ENCODE measurements at regions not wholly inside any gene's neighbourhood (a gene's known extent, or its start where the extent isn't known, plus 50 kb on each side); places are given as distances from the start of the nearest gene placed in this dataset.
A peak's percentile ranks its signal among the peaks of the same experiment; 100 is the strongest.

DNA sequence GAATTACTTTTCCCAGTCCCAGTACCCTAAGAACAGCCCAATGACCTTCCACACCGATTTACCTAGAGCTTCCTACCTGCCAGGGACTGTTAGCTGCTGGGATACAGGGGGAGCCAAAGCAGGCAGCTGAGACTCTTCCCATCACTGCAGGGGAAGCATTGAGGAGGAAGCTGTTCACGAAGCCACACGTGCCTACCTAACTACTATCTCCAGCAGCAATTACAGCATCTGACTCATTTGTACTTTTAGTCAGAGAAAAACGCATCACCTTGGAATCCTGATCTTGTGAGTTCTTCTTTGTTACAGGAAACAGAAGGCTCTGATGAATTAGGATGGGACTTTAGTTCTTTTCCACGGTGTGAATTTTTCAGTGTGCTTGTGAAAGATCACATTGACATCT, 113.7 kb upstream of the DHX40 start:
- DNase-seq (ENCODE audit: low spot score) = peak; percentile 63
- no peak for FAIRE-seq

DNA sequence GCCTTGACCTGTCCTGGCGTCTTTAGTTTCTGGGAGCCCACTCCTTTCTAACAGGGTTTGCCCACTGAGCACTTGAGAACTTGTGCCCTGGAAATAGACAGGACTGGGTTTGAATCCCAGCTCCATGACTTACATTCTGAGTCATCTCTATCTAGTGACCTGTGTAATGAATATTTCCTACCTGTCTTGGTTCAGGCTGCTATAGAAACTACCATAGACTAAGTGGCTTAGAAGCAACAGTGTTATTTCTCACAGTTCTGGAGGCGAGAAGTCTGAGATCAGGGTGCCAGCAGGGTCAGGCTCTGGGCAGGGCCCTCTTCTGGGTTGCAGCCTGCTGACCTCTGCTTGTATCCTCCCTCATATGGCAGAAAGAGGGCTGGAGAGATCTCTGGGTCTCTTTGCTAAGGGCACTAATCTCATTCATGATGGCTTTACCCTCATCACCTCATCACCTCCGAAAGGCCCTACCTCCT, 110.7 kb upstream of the DHX40 start:
- DNase-seq (ENCODE audit: low spot score) (peak; percentile 11), FAIRE-seq (no peak)

DNA sequence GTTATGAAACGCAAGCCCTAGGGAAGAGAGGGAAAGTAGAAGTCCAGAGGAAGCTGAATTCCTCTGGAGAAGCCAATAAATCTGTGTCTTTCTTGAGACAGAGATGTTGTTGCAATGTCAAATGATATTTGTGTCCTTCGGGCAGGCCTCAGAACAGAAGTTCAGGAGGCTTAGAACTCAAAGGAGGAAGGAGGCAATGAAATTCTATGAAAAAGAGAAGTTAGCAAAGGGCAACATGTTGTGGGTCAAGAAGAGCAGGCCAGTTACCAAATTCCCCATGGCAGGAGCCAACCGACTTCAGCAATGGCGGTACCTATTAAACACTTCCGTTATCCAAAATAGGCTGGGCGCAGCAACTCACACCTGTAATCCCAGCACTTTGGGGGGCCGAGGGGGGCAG, 109.0 kb upstream of the DHX40 start:
- no peak for DNase-seq (ENCODE audit: low spot score)
- FAIRE-seq = no peak

DNA sequence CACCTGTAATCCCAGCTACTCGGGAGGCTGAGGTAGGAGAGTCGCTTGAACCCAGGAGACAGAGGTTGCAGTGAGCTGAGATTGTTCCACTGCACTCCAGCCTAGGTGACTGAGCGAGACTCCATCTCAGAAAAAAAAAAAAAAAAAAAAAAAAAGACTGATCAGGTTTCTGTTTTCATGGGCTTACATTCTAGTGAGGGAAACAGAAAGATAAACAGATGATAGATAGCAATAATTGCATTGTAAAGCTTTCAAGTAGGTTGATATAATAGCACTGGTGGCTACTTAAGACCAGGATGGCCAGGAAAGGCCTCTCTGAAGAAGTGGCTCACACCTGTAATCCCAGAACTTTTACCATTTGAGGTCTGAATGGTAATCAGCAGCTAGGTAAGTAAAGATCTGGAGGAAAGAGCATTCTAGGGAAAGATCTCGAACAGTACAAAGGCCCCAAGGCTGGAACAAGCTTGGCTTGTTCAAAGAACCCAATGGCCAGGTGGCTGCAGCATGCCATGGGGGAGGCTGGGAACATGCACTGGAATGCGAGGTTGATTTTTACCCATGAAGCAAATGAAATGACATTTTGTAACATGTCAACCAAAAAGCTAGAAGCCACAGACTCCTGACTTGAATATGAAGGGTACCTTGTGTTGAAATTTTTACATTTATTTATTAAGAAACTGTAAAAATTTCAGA, 108.3 kb upstream of the DHX40 start:
- DNase-seq (ENCODE audit: low spot score) = no peak
- FAIRE-seq = no peak

DNA sequence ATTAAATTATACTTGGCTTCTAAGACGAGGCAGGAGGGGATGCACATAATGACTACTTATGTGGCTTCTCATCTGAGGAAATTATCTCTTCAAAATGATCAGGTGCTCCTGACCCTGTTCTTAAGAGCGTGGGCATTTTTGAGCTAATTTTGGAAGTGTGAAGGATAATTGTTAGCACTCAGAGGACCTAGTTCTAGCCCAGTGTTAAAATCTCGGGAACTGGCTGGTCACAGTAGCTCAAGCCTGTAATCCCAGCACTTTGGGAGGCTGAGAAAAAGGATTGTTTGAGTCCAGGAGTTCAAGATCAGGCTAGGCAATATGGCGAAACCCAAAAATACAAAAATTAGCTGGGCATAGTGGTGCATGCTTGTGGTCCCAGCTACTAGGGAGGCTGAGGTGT, 103.0 kb upstream of the DHX40 start:
- no peak for DNase-seq (ENCODE audit: low spot score)
- FAIRE-seq = no peak

DNA sequence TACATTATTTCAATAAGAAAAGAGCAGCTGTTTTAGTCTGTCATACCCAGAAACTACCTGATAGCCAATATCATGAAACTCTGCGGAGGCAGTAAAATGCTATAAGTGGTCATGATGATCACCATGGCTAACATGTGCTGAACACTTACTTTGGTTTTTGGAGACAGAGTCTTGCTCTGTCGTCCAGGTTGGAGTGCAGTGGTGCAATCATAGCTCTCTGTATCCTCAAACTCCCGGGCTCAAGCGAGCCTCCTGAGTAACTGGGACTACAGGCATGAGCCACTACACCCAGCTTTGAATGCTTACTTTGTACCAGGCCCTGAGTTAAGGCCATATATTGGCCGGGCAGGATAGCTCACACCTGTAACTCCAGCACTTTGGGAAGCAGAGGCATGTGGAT, 101.2 kb upstream of the DHX40 start:
- FAIRE-seq = no peak
- DNase-seq (ENCODE audit: low spot score) = no peak

DNA sequence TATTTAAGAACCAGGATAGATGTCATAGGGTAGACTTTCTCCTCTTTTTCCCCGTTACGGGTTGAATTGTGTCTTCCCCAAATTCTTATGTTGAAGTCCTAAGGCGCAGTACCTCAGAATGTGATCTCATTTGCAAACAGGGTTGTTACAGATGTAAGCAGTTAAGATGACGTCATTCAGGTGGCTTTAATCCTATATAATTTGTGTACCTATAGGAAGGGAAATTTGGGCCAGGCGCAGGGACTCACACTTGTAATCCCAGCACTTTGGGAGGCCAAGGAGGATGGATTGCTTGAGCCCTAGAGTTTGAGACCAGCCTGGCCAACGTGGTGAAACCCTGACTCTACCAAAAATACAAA, 99.5 kb upstream of the DHX40 start:
- DNase-seq (ENCODE audit: low spot score) (no peak), FAIRE-seq (no peak)

DNA sequence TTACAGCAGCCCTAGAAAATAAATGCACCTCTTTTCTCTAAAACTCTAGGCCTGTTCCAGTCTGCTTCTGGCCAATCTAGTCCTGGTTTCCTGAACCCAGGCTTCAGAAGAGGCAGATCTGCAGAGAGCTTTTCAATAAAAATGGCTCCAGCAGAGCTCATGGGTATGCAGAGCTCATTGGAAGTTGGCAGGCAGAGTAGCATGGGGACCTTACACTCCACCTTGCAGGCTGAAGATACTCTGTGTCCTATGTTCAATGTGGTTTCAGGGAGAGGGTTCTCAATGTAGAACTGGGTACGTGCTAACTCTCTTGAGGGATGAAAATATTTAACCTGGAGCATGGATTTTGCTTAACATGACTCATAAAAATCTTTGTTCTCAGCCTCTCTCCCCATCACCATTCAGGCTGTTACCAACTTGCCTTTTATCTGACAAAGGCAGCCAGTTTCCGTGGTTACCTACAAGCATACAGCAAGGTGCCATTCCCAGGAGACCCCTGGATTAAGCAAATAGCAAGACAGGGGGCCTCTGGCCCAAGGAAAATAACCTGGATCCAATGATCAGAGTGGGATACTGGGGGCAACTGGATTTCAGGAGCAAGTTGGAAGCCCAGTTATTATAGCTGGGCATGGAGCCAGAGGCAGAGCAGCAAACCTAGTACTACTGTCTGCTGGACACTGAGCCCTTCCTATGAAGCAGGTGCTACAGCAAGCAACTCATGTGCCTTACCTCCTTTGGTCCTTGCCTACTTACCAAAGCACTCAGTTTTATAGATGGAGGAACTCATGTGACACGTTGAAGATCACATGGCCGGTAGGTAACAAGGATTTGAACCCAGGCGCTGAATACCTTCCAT, 98.2 kb upstream of the DHX40 start:
- FAIRE-seq = no peak
- no peak for DNase-seq (ENCODE audit: low spot score)

DNA sequence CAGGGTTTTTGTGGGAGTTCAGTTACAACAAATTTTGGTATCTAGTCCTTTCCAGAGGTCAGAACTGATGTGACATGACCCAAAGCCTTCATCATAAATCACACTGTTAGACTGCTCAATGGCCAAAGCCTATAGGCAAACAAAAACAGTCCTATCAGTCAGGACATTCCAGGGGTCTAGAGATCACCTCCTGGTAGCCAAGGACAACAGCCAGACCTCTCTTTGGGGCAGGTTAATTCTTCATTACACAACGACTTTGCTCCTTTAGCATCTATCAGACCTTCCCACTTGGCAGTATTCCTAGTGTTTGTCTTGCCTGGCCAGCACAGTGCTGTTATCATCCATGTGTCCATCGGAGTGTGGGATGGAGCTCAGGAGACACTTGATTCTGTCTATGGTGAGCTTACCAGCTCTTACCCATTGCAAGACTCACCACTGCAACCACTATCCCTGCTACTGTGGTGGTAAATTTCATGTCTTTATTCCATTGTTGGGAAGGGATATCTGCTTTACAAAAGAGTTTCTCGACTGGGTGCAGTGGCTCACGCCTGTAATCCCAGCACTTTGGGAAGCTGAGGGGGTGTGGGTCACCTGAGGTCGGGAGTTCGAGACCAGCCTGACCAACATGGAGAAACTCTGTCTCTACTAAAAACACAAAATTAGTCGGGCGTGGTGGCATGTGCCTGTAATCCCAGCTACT, 95.5 kb upstream of the DHX40 start:
- DNase-seq (ENCODE audit: low spot score) = no peak
- FAIRE-seq = no peak

DNA sequence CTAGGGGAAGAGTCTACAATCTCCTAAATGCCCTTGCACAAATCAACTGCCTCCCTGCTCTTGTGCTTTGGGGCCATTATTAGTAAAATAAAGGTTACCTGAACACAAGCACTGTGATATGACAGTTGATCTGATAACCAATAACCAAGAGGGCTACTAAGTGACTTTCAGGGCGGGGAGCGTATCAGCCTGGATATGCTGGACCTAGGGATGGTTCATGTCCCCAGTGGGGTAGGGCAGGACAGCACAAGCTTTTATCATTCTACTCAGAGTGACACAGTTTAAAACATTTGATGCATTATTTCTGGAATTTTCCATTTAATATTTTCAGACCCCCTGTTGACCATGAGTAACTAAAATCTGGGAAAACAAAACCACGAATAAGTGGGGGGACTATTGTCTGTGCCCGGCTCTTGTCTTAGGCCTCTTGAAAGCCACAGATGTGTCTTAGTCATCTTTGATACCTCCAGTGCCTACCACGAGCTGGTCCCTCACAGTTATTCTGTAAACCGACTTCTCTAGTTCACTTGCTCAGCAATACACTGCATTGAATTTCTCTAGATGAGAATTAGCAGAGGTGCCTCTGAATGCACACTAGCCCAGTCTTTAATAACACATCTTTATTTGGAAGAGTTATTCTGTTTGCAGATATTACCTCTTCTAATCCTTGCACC, 94.6 kb upstream of the DHX40 start:
- FAIRE-seq (no peak), DNase-seq (ENCODE audit: low spot score) (no peak)

DNA sequence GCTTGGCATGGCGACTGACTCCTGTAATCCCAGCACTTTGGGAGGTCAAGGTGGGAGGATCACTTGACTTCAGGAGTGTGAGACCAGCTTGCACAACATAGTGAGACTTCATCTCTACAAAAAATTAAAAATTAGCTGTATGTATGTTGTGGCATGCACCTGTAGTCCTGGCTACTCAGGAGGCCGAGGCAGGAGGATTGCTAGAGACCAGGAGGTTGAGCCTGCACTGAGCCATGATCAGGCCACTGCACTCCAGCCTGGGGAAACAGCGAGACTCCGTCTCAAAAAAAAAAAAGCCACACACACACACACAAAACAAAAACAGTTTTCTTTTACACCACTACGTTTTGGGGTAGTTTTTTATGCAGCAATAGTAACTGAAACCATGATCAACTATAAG, 89.0 kb upstream of the DHX40 start:
- FAIRE-seq = no peak
- no peak for DNase-seq (ENCODE audit: low spot score)

DNA sequence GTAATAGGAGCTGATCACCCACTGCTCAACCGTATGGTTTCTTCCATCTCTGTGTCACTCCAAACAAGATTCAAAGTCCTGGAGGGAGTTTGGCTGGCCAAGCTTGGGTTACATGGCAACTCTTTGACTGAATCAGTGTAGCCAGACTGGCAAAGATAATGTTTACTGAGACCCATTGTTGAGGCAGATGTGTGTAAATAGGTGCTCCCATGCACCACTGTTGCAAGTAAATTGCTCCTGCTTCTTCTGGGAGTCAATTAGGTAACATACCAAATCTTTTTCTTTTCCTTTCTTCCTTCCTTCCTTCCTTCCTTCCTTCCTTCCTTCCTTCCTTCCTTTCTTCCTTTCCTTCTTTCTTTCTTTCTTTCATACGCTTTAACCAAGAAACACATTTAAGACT, 86.3 kb upstream of the DHX40 start:
- no peak for FAIRE-seq

DNA sequence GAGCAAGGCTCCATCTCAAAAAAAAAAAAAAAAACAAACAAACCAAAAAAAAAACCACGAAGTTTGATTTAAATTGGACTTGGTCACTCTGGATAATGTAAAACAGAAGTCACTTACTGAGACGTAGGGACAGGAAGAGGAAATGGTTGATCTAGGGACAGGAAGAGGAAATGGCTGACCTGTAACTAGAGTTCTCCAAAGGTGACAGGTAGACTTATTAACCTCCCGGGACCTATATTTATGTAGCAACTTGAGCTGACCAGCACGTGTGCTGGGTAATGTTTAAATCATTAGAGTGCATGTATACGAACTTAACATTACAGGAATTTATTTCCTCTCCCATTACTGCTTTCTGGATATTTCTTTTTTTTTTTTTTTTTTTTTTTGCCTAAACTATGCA, 81.5 kb upstream of the DHX40 start:
- DNase-seq (ENCODE audit: low spot score) = no peak
- FAIRE-seq = no peak

More for the DNA sequence above, 86.3 kb upstream of the DHX40 start:
- no peak for DNase-seq (ENCODE audit: low spot score)

DNA sequence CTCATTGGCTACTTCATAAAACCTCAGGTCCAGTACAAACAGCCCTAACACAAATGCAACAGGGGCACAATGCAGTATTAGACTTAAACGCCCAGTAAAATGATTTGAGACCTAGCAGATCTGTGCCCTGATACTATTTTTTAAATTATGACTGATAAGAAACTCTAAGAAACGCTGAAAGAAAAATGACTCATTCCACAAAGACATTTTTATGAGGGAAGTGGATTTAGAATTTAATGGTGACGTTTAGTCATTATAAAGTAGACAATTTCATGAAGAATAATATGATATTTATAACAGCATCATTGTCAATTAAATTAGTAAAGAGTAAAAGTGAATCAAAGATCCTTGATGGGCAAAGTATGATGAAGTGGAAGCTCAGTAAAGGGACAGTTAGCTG, 80.4 kb upstream of the DHX40 start:
- FAIRE-seq (no peak), DNase-seq (ENCODE audit: low spot score) (no peak)

DNA sequence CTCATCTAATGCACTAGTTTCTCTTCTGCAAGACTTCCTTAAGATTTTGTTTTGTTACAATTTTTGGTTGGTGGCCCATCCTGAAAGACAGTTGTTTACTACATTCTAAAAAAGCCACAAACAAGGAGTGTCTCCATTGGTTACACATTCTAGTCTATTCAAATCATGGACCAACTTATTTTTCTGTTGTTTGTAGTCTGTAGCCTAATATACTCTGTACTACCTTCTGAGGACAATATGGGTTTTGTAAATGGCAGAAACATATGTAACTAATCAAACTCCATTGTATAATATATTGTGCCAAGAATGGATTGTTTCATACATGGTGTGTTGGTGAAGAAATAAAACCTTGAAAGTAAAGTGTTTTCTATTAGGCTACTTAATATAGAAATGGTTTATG, 79.5 kb upstream of the DHX40 start:
- no peak for FAIRE-seq

DNA sequence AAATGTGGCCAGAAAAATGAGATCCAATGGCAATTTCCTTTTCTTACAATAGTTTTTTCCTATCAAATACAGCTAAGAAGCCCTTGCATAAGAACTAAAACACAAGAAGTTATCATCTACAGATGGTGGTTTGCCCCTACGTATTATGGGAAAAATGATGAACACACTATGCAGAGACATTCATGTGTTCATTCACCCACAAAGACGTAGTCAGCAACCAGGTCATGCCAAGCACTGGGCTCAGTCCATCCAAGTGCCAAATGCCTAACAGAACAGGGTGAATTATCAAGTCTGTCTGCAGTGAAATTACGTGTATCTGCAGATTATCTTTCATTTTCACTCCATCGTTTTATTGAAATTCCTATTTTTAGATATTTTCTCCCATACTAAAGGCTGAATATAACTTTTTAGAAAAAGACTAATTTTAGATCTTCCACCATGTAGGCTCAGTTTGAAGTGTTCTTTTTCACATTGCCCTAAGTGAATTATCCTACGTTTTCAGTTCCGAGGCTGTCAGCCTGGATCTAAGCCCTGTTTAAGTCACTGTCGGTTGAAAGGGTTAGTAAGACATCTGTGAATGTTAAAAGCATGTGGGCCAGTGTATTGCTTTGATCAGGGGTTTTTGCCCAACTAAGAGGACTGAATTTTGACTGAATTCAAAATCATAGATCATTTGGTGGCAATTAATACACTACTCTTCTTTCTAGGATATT, 78.1 kb upstream of the DHX40 start:
- no peak for DNase-seq (ENCODE audit: low spot score)

More for the DNA sequence above, 79.5 kb upstream of the DHX40 start:
- no peak for DNase-seq (ENCODE audit: low spot score)

DNA sequence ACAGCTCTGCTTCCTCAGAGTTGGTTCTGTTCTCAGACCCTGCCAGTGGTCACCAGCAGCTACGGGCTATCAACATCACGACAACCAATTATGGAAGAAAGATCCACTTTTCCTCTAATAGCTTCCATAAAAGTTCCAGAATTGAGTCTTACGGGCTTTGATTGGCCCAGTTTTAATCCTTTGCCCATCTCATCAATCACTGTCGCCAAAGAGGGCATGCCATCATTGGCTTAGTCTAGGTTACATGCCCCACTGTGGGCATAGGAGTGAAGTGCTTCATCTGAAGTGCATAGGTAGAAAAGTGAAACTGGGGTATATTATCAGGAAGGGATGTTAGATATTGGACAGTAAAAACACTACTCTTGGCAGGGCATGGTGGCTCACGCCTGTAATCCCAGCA, 76.6 kb upstream of the DHX40 start:
- no peak for FAIRE-seq
- DNase-seq (ENCODE audit: low spot score) = no peak

More for the DNA sequence above, 78.1 kb upstream of the DHX40 start:
- FAIRE-seq = no peak

DNA sequence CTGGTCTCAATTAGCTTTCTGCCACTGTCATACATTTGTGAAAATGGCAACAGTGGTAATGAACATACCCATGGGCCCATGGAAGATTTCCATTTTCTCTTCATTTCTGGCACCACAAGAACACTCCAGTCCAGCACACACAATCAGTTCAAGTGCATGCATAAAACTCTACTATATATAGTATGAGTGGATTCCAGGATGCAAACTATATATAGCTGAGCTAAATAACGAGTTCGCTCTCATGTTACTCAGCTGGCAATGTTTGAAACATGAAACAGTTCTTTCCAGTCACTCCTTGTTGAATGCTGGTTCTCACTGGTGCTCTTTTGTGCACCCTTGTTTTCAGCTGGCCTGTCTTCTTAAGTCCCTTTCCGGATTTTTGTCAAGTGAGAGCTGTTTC, 75.2 kb upstream of the DHX40 start:
- DNase-seq (ENCODE audit: low spot score) = no peak
- FAIRE-seq = no peak

DNA sequence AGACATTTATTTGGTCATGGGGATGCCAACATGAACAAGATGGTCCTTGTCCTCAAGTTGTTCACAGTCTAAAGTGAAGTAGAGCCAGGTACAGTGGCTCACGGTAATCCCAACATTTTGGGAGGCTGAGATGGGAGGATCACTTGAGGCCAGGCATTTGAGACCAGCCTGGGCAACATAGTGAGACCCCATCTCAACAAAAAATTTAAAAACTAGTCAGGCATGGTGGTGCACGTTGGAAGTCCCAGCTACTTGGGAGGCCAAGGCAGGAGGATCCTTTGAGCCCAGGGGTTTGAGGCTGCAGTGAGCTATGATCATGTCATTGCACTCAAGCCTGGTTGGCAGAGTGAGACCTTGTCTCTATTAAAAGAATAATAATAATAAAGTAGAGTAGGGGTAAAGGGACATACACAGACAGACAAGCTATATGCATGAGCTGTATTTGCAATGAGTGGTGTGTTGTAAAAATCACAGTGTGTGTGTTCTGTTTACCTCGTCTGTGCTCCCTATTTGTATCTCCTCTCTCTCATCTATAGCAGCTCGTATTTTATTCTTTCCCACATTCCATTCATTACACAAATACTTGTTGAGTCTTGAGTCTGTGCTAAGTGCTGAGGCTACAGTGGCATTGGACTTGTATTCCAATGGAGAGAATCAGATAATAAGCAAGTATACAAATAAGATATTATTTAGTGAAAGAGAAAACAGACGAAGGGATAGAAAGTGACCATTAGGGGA, 73.9 kb upstream of the DHX40 start:
- FAIRE-seq = no peak

DNA sequence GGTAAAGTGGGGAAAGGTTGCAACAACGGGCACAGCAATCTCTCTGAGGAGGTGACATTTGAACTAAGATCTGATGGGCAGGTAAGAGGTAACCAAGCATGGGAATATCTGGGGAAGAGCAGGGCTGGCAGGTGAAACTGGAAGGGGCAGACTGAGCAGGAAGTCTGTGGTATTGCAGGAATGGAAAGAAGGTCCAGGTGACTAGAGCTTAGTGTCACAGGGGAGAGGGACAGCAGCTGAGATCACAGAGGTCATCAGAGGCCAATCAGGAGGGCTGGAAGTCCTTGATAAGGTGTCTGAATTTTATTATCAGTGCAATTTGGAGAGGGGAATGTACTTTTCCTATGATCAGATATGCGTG, 73.3 kb upstream of the DHX40 start:
- FAIRE-seq = no peak

More for the DNA sequence above, 73.9 kb upstream of the DHX40 start:
- DNase-seq (ENCODE audit: low spot score) = no peak

More for the DNA sequence above, 73.3 kb upstream of the DHX40 start:
- no peak for DNase-seq (ENCODE audit: low spot score)

All from RCC 7860 (cell line).